Inferior parietal cortex (tissue), 1 donor: ENCODE measurements at regions not wholly inside any gene's neighbourhood (a gene's known extent, or its start where the extent isn't known, plus 50 kb on each side); places are given as distances from the start of the nearest gene placed in this dataset.

Source experiments
- DNase-seq: peaks from one replicate; pipeline ENCODE4 v3.0.0-alpha.2; 2016; ENCODE audit errors: extremely low spot score

DNA sequence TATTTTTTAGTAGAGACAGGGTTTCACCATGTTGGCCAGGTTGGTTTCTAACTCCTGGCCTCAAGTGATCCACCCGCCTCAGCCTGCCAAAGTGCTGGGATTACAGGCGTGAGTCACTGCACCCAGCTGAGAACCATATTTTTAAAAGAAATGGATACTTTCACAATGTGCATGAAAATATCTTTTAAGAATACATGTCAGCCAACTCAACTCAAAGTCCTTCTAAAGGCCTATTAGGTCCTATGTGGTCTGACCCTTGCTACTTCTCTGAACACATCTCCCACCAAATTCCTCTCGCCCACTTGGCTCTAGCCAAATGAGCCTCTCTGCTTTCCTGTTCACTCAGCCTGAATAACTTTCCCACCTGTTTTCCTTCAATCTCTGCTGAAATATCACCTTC is 119.6 kb downstream of the MTX2 start:
- no peak for DNase-seq

DNA sequence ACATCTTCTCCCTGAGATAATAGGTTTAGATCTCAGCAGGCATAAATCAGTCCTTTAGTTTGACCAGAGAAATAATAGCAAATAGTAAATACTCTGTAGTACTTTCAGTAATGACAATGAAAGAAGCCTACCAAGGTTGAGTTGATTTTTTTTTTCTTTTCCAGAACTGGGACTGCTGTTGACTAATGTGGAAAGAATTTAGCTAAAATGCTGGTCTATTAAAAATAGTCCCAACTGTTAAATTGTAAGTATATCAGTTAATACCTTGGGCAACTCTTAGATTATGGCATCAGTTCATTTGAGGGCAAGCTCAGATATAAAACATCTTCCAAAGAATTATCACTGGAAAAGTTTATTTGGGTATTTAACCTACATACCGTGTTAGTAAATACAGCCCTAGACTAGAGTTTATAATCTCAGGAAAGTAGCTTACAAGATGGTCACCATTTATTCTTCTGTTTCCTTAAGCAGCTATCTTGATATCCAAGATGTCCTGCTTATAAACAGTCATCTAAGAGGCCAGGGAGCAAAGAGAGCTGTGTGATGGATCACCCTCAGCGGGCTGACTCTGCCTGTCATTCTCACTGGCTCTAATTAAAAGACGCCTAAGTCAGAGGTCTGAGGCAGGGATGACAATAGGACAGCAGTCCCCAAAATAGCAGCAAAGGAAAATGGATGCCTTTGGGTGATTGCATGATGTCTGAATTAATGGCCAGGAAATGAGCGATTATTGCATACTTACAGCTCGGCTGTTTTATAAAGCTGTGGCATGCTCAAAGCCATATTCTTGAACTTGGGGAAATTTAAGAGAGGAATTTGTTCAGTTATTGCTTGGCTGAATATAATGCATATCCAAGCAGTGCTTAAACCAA is 121.3 kb downstream of the MTX2 start:
- DNase-seq: no peak

DNA sequence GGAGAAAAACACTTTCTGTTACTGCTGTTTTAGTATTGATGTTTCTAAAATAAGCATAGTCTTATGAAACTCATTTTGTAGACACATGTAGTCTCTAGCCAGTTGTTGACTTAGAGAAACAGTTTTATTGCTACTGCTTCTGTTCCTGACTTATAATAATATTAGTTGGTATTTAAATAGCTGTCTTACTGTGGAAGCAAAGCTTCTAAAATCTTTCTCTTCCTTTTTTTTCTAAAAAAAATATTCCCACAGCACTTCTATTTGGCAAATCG is 121.8 kb downstream of the MTX2 start:
- no peak for DNase-seq

DNA sequence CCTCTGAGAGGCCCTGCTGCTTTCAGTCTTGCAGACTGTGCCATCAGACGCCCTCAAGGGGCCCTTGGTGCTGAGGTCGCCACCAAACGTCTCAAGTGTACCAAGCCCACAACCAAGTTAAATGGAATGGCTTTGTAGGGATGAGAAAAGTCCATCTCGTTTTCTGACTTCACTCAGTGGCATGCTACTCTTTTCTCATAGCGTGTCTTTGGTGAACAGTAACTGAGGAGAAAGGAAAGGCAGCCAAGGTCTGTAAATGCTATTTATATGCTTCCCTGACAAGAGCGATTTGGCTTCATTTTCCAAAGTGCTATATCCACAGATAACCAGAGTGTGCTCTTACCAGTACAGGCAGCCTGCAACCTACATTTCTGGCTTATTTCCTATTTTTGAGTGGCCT is 123.0 kb downstream of the MTX2 start:
- no peak for DNase-seq

DNA sequence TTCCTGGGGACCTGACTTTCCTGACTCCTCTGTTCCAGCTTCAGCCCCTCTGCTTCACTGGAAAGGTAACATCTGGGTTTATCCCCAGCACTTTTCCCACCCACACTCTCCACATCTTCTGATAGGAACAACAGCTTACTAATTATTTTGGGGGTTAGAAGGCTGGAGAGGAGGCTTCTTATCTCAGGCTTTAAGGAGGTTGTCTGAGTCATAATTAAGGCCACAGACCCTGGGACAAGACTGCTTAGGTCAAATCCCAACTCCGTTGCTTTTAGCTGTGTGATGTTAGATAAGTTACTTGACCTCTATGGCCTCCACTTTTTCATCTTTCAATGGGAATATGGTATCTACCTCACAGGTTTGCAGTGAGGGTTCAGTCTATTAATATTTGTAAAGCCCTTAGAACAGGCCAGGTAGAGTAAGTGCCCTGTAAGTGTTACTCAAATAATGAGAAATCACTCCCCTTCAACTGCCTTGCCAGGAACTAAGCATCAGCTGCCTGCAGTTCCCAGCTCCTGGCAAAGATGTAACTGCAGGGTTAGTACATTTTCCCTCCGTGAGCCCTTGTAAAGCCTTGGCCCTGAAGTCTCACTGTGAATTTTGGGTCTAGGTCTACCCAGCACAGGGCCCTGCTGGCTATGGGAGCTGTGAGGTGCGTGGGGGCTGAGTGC is 123.6 kb downstream of the MTX2 start:
- DNase-seq: no peak

DNA sequence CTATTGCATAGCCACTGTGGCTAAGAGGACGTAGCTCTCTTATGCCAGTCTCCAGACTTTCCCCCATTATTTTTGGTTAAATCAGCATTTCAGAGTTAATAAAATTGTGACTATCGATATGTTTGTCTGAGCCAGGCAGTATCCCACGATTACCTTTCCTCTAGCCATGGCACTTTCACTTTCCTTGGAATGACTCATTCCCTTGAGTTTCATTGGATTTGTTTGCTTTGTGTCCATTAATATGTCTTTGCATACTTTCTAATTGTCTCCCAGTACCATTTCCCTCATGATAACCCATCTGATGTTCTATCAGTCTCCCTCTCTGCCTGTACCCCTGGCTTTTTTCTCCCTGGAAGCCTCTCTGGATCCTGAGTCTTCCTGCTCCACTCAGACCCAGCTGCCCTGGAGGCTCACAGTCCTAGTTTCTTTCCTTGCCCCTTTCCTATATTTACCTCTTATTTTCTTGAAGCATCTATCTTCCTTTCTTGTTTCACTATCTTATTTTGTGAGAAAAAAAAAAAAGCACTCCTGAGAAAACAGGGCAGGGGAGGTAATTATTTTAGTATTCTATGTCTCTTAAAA is 126.1 kb downstream of the MTX2 start:
- DNase-seq: no peak

DNA sequence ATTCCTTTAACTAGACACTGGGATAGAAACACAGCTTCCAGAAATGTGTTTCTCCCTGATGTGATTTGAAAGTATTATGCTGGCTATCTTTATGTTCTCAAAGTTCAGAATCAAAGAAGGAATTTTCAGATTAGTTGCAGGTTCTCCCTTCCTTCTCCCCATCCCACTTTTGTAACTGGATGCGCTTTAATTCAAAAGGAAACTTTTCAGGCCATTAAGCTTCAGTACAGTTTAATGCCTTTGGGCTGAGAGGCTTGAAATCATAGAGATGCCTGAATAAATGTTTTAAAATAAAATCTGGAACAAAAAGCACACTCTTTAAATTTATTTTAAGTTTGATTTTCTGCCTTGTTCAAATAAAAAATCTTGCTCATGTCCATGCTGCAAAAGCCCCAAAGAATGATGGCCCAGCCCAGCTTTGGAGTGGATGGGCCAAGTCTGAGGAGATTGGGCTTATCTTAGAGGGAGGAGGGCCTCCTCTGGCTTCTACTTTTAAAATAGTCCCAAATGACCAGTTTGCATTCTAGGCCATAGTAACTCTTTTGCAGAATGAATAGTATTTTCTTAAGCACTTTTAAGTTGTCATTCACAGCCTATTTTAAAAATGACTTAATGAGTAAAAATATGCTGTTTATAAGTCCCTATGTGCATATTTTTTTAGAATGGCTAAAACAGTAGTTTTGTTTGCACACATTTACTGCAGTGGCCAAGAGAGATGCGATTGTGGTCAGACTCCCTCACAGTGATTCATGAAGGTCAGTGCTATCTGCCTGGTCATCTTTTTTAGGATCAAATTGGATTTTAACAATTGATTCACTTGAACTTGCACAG is 129.2 kb downstream of the MTX2 start:
- DNase-seq: no peak

DNA sequence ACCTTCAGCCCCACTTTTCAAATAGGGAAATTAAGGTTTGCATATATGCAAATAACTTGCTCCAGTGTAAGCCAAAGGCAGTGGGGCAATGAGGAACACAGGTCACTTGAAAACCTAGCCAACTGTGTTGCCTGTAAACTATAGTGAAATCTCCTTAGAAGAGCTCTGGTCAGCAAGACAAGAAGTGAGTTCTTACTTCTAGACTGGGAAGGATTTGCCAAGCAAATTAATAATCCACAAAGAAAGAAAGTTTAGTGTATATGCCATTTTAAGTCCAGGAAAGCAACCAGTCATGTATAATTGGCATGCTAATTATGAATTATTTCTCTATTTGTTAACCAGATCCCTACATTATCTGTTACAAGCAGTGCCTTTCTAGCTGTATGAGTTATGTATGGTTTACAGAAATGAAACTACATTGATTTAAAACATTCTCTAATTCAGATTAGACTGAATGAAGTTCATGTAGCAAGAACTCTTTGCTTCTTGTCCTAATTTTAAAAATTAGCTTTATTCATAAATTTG is 129.9 kb downstream of the MTX2 start:
- DNase-seq: no peak

DNA sequence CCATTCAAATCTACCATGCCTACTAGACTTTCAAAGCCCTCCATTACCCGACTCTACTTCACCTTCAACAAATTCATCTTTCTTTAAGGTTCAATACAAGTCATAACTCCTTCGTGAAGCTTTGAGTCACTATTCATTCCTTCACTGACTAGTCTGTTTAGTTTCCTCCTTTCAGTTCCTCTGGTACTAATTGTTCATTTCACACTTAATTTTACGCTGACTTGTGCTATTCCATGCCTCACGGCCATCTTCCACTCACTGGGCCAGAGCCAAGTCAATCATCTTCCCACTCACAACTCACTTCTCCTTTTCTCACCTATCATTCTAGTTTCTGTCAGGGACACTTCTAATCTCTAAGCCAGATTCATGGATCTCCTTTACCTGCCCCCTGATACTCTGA is 136.2 kb downstream of the MTX2 start:
- no peak for DNase-seq

DNA sequence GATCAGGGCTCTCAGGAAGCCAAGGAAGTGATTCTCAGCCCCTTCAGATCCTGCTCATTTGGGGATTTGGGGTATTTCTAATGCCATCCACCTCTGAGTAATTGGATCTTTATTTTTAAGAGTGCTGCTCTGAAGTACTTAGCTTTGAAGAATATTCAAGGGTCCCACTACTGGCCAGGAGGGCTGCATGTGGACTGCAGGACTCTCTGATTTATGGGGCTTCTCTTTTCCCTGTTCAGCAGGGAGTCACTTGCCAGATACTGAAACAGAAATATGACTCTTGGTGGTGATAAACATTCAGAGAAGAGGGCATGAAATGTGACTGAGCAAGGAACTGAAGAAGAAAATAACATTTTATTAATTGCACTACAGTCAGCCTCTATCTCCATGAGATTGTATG is 138.5 kb downstream of the MTX2 start:
- no peak for DNase-seq

DNA sequence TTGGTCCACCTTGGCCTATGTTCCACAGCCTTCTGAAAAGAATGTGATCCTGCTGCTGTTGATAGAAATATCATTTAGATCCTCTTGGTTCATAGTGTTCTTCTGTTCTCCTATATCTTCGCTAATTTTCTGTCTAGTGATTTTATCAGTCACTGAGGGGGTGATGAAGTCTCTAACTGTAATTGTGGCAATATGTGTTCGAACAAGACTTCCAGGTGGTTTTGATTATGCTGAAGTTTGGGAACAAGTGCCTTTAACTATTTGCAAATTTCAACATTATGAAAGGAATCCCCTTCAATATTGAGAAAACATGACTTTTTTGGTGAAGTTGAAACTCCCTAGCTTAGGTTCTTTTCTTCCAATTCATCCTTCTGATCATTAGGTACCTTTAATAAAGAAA is 140.4 kb downstream of the MTX2 start:
- DNase-seq: no peak

DNA sequence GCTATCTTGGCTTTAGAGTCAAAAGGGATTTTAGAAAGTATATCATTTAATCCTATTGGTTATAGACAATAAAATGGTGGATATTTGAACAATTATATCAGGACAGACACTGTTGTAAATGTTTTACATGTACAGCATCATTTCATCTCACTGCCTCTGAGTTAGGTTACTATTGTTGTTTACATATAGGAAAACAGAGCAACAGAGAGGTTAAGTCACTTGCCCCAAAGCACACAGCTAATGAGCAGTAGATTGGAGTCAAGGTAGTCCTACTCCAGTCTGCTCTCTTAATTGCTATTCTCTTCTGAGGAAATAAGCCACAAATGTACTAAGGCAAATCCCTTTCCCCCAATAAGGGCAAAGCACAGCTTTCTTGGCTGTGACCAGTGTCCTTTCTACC is 142.9 kb downstream of the MTX2 start:
- no peak for DNase-seq

DNA sequence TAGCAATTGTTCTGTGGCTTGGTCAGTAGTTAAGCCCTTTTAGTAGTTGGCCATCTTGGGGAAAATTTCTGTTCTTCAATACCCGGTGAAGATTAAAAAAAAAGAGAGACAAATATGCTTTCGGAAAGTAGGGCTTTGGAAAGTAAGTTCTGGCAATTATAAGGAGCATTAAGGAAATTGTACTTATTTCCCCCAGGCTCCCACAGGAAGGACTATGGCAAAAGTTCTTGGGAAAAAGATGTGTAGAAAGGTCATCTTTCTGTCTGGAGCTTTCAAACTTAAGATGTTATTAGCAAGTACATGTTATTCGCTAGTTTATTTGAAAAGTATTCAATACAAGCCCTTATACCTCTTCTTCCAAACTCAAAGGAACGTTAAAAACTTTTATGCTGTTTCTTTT is 144.5 kb downstream of the MTX2 start:
- DNase-seq: no peak

DNA sequence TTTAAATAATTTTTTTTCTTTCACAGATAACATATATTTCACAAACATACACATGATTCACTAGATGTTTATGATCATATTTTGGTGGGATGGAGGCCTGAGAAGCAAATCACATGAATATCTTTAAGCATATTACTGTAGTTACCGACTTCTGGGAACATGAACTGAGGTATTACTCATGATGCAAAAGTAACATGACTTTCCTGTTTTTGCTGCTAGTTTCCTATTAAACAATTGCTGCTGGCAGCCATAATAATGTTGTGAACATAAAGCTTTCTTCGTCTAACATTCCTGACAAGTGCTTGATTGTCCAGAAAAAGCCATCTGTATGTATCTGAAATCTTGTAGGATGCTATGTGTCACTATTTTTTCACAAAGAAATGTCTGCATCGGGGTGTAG is 145.4 kb downstream of the MTX2 start:
- no peak for DNase-seq

DNA sequence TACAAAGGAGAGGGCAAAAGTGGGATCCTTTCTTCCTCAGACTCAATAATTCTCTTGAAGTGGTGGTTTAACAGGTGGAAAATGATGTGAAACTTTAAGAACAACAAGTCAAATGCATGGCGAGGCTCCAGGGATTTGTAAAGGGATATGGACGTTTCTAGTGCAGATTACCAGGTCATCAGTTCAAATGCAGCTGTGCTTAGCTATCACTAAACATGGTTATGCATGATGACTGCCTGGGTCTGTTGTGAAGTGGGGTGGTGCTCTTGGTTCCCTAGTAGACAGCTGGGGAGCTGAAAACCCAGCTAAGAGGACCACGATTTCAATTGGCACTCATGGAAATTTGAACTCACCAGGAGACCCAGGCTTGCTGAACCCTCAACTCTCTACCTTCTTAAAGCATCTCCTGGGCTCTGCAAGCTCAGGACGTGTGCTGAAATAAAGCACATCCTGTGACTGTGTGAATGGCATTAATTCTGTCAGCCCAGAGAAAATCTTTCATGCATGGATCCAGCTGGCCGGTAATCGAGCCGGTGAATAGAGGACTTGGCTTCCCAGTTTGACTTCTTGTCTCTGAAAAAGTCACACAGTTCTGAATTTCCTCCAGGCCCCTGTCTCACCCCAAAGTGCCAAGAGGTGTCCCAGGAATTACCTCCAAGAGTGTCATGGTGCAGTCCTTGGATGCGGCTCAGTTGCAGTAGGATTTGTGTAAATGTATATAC is 146.1 kb downstream of the MTX2 start:
- DNase-seq: no peak

DNA sequence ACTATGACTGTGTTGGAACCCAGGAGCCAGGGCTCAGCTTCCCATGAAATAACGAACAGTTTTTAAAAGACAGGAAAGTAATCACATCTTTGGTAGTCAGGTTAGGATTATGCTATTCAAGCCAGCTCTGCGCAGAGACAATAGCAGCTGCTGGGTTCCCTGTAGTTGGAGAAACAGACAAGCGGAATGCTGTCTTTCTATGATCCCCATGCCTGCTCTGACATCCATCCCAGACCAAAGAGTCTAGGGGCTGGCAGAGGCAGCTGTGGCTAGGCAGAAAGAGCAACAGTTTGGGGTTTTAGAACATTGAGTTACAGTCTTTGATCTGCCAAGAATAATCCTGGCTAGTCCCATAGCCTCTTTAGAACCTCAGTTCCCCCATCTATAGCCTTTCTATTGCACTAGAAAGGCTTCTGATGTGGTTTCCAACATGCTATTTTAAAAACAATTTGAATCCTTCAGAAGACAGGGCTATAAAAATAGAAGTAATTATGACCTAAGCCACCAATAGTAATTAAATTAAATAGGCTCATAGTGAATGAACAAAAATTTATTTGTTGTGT is 146.8 kb downstream of the MTX2 start:
- DNase-seq: no peak

DNA sequence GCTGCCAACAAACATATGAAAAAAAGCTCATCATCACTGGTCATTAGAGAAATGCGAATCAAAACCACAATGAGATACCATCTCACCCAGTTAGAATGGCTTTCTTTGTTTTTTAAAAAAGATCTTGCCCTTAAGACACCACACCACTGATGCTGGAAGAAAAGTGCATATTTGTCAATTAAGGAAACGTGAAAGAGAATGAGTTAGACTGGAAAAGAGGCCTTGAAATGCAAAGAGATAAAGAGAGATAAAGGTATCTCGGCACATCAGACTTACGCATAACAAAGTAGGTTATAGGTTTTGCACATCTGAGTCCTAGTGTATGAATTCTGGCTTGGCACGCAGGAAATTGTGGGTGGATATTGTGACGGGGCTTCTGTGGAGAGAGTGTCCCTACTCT is 149.5 kb downstream of the MTX2 start:
- no peak for DNase-seq

DNA sequence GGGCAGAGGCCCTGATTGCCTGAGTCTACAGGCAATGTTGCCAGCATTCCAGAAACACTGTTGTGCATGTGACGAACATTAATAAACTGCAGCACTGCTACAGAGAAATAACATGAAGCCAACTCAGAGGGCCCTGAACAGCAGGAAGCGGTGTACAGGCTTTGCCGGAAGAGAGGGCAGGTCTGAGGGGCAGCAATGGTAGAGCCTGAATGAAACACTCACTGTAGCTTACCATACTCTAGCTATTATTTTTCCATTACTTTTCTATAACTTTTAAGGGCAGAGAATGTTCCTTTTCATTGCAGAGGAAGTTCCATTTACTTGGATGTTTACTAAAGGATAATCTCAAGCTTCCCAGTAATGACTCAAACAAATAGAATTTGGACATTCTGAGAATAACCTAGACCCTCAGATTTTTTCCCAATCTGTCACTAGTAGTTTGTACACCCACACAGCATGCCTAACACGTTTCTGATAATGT is 150.4 kb downstream of the MTX2 start:
- no peak for DNase-seq

DNA sequence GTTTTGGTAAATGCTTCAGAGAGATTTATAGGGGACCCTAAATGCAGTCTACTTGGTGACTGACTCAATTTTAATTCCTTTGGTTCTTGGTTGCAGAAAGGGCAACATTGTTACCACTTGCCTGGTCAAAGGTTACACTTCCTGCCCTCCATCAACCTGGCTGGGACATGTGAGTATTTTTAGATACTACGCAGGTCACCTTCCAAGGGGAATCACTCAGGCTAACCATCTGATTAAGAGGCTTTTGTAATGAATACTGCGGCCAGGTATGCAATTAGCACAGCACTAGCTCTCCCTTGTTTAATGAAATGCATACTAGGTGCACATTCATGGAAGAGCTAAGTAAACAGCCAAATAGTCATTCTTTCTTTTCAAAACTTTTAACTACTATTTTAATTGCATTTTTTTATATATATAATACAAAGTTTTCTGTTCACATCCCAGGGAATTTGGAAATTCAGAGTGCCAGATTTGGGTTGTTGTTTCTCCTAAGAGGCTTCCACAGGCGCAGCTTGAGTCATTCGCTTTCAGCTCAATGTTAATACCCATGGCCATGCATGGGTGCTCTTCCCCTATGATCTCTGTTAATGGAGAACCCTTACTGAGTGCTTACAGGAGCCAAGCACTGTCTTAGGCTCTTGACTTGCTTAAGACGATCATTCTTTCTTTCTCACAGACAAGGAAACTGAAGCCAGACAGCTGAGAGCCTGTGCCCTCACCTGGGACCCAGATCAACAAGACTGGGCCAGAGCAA is 152.2 kb downstream of the MTX2 start:
- no peak for DNase-seq

DNA sequence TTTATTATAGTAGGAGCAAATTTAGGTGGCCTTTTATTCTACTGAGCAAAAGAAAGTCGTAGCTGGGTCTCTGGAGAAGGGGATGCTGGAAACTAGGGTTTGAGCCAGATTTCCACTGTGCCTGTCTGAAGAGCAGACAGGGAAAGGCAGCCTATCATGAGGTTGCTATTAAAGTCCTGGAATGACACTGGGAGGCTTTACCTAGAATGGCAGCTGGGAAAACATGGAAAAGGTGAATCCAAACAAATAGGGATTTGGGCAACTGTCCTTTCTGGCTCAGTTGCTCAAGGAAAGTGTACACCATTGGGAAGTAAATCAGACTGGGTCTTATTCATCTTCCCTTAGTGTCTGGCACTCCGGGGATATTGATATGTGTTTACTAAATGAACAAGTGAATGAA is 154.6 kb downstream of the MTX2 start:
- DNase-seq: no peak
